T-helper 2 cell treated with Interferon-gamma antibody and Interleukin-4, amounts not matched to agents 5 μg/mL and 100 μg/mL, for 36 hours (primary cell): ENCODE measurements at regions not wholly inside any gene's neighbourhood (a gene's known extent, or its start where the extent isn't known, plus 50 kb on each side); places are given as distances from the start of the nearest gene placed in this dataset.

Experiments
- DNase-seq: peaks from one replicate; pipeline ENCODE4 v3.0.0; 2021; ENCODE audit warnings: low spot score
- H3K27ac Mint-ChIP-seq: one replicate; pipeline ENCODE4 v1.8.0; 2021; ENCODE audit warnings: mild to moderate bottlenecking, mixed read lengths
- H3K27me3 Mint-ChIP-seq: one replicate; pipeline ENCODE4 v1.8.0; 2021; ENCODE audit warnings: low read depth, mixed read lengths
- H3K36me3 Mint-ChIP-seq: one replicate; pipeline ENCODE4 v1.8.0; 2021; ENCODE audit warnings: low read depth, mixed read lengths
- H3K4me1 Mint-ChIP-seq: one replicate; pipeline ENCODE4 v1.8.0; 2021; ENCODE audit warnings: low read depth, mixed read lengths
- H3K4me3 Mint-ChIP-seq: one replicate; pipeline ENCODE4 v1.8.0; 2022; ENCODE audit warnings: mild to moderate bottlenecking, moderate library complexity, mixed read lengths
- H3K9me3 Mint-ChIP-seq: one replicate; pipeline ENCODE4 v1.8.0; 2021; ENCODE audit warnings: mixed read lengths

DNA sequence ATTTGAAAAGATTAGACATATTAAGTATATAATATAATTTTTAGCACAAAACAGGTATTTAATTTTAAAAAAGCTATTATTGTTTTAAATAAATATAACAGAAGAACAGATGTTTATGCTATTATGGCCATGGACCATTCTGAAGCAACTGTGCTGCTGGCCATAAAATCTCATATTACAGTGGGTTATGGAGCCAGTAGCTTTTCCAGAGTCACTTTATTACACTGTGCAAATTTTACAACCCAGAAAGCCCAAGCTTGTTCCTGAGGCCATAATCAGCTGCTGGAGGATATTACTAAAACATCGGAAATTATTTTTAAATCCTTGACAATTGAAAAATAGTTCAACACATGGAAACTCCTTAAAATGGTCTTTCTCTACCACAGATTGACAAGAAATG, 557.3 kb upstream of the KCNMB2 start:
- H3K4me3 Mint-ChIP-seq: no peak overlapping the region
- H3K9me3 Mint-ChIP-seq: no peaks in the 10 kb centered on the region
- peaks cover 3% of the 10 kb centered on the region for H3K4me1 Mint-ChIP-seq

DNA sequence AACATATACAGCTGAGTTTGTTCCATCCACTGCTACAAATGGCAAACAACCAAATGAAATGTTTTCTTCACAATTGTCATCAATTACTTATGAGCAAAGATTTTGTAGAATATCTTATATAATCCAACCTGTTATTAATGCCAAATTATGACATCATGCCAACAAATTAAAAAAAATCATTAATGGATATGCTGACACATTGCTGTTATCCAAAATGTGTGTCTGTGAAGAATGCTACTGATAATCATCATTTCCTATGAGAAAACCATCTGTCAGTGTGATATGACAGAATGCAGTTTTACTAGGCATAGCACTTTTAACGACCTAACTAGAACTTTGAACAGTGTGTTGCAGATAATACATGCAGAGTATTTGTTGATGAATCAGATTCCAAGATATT, 556.5 kb upstream of the KCNMB2 start:
- Mint-ChIP-seq H3K27me3 (no peaks in the 10 kb centered on the region), H3K36me3 (no peaks in the 10 kb centered on the region), H3K4me3 (no peak overlapping the region), H3K27ac (no peak overlapping the region), H3K4me1 (peaks cover 3% of the 10 kb centered on the region), H3K9me3 (no peaks in the 10 kb centered on the region)
- no peak for DNase-seq

More for the DNA sequence above, 557.3 kb upstream of the KCNMB2 start:
- no peak for DNase-seq
- Mint-ChIP-seq H3K27me3 (no peaks in the 10 kb centered on the region), H3K27ac (no peak overlapping the region), H3K36me3 (no peaks in the 10 kb centered on the region)

DNA sequence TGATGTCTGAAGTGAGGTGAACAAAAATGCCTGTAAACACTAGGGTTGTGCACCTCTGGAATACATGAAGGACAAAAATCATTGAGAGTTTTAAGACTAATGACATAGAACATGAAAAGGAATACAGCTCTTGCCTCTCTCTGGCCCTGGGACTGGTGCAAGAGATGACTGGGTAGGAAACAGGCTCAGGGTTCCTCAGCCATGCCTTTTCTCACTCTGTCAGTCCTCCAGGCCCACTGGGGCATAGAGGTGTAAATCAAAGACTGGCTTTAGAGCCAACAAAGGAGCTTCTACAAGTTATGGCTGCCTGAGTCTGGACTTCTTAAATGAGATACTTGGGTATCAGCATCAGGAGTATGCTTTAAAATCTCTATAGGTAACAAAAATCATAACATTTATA, 554.7 kb upstream of the KCNMB2 start:
- DNase-seq: no peak
- Mint-ChIP-seq H3K4me3 (no peak overlapping the region), H3K27me3 (no peaks in the 10 kb centered on the region), H3K27ac (no peak overlapping the region), H3K36me3 (no peaks in the 10 kb centered on the region), H3K9me3 (no peaks in the 10 kb centered on the region), H3K4me1 (peaks cover 3% of the 10 kb centered on the region)

DNA sequence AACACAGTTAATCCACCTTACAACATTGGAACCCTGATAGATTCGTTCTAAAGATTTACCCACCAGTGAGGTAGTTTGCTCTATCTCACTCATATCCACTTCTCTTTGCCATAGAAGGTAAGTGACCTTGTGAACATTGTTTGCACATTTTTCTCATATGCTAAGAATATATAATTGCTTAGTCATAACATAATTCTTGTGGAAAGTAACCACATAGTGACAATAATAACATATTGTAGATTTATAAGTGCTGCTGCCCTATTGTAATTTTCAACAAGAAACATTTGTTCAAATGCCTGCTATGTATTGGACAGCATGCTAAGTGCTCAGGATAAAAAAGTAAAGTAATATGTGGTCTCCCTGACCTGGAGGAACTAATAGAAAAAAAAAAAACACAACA, 554.2 kb upstream of the KCNMB2 start:
- H3K27ac Mint-ChIP-seq: no peak overlapping the region
- peaks cover 3% of the 10 kb centered on the region for H3K4me1 Mint-ChIP-seq
- no peaks in the 10 kb centered on the region for H3K27me3 Mint-ChIP-seq
- no peak for DNase-seq
- H3K4me3 Mint-ChIP-seq: no peak overlapping the region
- H3K36me3 Mint-ChIP-seq: no peaks in the 10 kb centered on the region
- no peaks in the 10 kb centered on the region for H3K9me3 Mint-ChIP-seq

DNA sequence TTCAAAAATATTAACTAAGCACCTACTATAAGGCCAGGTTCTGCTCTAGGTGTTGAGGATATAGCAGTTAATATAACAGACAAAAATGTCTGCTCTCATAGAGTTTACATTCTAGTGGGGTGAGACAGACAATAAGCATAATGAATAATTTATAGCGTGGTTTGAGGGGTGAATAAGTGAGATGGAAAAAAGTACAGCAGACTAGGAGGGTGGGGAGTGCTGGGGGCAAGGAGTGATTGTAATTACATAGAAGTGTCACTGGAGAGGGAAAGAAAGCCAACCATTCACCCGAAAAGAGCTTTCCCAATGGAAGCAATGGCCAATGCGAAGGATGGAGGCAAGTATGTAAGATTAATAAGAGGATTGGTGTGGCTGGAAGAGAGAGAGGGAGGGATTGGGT, 552.9 kb upstream of the KCNMB2 start:
- no peak overlapping the region for H3K4me3 Mint-ChIP-seq
- DNase-seq: no peak
- H3K4me1 Mint-ChIP-seq: peaks cover 3% of the 10 kb centered on the region
- no peak overlapping the region for H3K27ac Mint-ChIP-seq
- H3K27me3 Mint-ChIP-seq: no peaks in the 10 kb centered on the region
- H3K36me3 Mint-ChIP-seq: no peaks in the 10 kb centered on the region
- H3K9me3 Mint-ChIP-seq: no peaks in the 10 kb centered on the region

DNA sequence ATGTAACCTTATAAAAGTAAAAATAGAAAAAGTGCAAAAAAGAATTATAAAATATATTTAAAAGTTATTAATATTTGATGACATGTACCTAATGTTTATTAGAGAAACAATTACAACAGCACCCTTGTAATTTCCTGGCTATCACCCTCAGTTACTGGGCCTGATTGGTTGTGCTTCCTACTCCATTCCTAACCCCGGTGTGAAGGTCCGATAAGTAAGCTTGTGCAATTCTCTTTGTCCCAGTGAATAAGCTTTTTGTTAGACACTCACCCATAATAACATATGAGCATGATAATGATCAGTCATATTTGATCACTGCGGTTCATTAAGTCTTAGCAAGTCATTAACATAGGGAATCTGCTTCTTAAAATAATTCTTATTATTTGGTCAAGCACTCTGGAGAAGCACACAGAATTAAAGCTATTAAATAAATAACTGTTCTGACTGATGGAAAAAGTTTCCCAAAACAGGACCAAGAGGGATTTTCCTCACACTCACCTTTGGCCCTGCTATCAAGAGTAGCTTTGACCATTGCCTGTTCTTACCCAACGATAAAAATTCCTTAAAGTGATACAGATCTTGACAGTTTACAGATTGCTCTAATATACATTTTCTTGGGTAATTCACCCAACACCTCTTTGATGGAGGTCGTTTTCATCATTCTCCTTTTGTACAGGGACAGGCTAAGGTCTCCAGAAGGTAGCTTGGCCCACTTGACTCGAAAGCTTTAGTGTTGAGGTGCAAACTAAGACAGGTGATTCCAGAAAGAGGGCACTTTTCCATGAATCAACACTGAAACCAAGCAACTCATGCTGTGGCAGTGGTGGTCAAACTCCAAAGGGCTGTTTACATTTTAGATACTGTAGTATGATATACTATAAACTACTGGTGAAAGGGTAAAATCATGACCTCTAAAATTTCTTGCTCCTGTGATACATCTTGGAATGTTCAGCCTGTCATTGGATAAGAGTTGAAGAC, 543.0 kb upstream of the KCNMB2 start:
- Mint-ChIP-seq H3K4me3 (no peak overlapping the region), H3K27me3 (no peaks in the 10 kb centered on the region), H3K27ac (no peak overlapping the region), H3K36me3 (no peaks in the 10 kb centered on the region), H3K9me3 (peaks cover under 1% of the 10 kb centered on the region), H3K4me1 (peaks cover 13% of the 10 kb centered on the region)
- no peak for DNase-seq

DNA sequence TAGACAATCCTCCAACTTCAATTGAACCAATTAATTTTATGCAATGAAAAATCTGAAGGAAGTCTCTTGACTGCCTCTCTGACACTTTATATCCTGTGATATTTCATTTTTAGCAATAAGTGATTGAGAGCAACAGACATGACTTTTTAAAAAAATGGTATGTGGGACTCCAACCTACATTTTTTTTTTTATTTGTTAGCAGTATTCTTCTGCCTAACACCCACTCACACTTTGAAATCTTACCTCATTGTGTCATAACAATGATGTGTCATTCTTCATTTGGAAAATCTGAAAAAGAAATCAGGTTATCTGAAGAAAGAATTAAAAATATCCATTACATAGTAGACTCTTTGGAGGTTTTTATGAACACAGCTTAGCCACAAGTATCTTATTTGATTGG, 541.3 kb upstream of the KCNMB2 start:
- H3K9me3 Mint-ChIP-seq: peaks cover 10% of the 10 kb centered on the region
- no peak overlapping the region for H3K27ac Mint-ChIP-seq
- no peak for DNase-seq
- peaks cover 17% of the 10 kb centered on the region for H3K4me1 Mint-ChIP-seq
- no peak overlapping the region for H3K4me3 Mint-ChIP-seq
- H3K27me3 Mint-ChIP-seq: no peaks in the 10 kb centered on the region
- peaks cover 6% of the 10 kb centered on the region for H3K36me3 Mint-ChIP-seq

DNA sequence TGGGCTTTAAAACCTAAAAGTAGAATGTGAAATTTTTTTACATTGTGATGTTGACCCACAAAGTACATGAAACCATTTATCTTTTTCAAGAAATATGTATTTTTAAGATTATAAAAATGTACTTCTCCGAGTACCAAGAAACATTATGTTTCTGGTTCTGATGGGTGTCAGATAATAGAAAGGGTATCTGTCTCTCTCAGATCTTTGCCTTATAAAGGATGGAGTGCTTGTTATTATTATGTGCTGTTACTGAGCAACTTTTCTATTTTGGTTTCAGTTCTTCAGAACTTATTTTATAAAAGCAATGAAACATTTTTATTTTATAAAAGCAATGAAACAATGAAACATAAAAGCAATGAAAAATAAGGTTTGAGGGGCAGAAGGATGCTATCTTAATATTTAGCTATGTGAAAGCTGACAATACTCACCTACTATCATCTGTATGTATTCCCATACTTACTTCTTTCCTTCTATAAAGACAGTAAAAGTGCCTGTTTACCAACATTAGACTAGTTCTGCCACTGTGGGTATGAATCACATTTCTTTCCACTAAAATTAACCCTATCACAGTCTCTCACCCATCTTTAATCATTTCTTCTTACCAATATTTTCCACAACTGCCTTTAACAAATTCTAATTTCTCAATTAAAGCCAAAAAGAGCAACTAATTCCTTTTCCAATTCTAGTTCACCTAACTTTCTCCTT, 540.7 kb upstream of the KCNMB2 start:
- Mint-ChIP-seq H3K4me1 (peaks cover 17% of the 10 kb centered on the region), H3K36me3 (peaks cover 10% of the 10 kb centered on the region), H3K9me3 (peaks cover 10% of the 10 kb centered on the region), H3K27ac (no peak overlapping the region), H3K4me3 (no peak overlapping the region), H3K27me3 (no peaks in the 10 kb centered on the region)
- no peak for DNase-seq

DNA sequence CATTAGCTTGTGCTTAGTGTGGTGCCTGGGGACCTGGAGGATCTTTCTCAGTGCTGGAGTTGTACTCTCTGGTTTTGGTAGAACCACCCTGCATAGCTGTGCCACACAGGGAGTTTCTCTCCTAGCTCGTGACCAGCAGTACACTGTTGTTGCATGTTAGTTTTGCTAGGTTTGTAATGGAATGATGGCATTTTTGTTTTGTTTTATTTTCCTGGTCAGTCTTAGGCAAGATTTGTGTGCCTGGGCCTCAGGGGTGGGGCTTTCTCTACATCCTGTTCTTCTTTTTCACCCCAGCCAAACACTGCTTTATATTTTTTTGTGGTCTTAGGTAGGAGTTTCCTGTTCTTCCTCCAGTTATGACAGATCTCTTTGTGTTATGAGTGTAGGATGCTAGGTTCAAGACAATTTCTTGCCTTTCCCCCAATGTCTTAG, 534.5 kb upstream of the KCNMB2 start:
- H3K27ac Mint-ChIP-seq: peak overlapping the region; percentile 86
- H3K36me3 Mint-ChIP-seq: peaks cover 30% of the 10 kb centered on the region
- H3K4me1 Mint-ChIP-seq: peaks cover 42% of the 10 kb centered on the region
- DNase-seq: peak; percentile 48
- peak overlapping the region; percentile 18 for H3K4me3 Mint-ChIP-seq
- H3K9me3 Mint-ChIP-seq: peaks cover 27% of the 10 kb centered on the region
- no peaks in the 10 kb centered on the region for H3K27me3 Mint-ChIP-seq

DNA sequence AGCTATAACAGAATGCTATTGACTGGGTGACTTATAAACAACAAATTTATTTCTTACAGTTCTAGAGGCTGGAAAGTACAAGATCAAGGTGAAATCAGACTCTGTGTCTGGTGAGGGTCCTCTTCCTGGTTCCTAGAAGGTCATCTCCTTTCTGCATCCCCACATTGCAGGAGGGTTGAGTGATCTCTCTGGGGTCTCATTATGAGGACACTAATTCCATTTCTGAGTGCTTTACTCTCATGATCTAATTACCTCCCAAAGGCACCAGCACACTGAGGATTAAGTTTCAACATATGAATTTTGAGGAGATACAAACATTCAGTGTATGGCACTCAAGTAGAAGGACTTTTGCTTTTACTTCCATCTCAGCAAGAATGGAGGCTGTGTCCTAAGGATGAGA, 534.1 kb upstream of the KCNMB2 start:
- no peaks in the 10 kb centered on the region for H3K27me3 Mint-ChIP-seq
- peak overlapping the region; percentile 18 for H3K4me3 Mint-ChIP-seq
- no peak for DNase-seq
- peak overlapping the region; percentile 86 for H3K27ac Mint-ChIP-seq
- peaks cover 30% of the 10 kb centered on the region for H3K36me3 Mint-ChIP-seq
- peaks cover 27% of the 10 kb centered on the region for H3K9me3 Mint-ChIP-seq
- peaks cover 39% of the 10 kb centered on the region for H3K4me1 Mint-ChIP-seq

DNA sequence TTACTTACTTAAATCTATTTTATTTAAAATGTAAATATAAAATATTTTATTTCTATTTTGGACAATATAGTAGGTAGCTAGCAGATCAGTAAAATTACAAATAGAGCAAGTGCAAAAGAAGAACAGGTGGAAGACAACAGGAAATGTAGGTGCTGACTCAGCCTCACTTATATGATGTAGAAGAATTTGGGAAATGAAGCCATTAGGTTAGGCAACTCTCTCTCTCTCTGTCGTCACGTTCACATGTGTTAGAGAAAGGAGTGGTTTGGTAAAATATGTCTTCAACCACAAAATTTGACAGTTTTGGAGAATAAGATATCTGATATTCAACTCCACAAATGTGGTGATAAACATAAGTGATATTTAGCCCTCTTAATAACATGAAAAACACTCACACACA, 532.5 kb upstream of the KCNMB2 start:
- no peak for DNase-seq
- H3K4me1 Mint-ChIP-seq: peaks cover 37% of the 10 kb centered on the region
- peaks cover 30% of the 10 kb centered on the region for H3K36me3 Mint-ChIP-seq

DNA sequence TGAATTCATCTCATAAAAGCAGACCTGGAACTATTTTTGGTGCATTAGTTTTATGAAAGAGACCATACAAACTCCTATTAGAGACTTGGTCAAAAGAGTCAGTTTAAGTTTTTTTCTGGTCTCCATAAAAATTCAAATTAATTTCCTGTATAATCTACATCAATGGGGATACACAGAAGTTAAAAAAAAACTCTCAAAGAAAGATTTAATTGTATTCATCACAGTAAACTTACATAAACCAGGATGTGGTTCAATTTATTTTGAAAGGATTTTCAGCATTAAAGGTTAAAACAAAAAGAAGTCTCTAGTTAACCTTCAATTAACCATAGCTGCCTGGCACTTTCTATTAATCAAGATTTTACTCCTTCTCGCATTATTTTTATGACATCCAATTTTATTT, 530.3 kb upstream of the KCNMB2 start:
- DNase-seq: no peak
- H3K4me1 Mint-ChIP-seq: peaks cover 33% of the 10 kb centered on the region
- H3K9me3 Mint-ChIP-seq: peaks cover 17% of the 10 kb centered on the region
- no peak overlapping the region for H3K27ac Mint-ChIP-seq
- H3K36me3 Mint-ChIP-seq: peaks cover 18% of the 10 kb centered on the region
- no peak overlapping the region for H3K4me3 Mint-ChIP-seq
- H3K27me3 Mint-ChIP-seq: no peaks in the 10 kb centered on the region

More for the DNA sequence above, 532.5 kb upstream of the KCNMB2 start:
- Mint-ChIP-seq H3K4me3 (no peak overlapping the region), H3K27ac (no peak overlapping the region), H3K27me3 (no peaks in the 10 kb centered on the region), H3K9me3 (peaks cover 24% of the 10 kb centered on the region)

DNA sequence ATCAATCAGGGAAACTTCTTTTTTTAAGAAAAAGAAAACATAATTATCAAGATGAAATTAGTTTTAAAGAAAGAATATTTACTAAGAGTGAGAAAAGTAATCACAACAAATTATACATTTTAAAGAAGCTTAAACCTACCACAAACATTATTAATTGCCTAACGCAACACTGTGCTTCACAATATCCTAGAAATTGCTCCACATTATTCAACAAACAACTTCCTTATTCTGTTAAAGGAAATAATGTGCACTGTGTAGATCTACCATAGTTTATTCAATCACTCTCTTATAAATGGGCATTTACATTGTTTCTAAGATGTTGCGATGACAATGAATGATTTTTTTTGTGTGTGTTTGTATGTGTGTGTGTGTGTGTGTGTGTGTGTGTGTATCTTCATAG, 525.9 kb upstream of the KCNMB2 start:
- Mint-ChIP-seq H3K4me1 (peaks cover 5% of the 10 kb centered on the region), H3K27me3 (no peaks in the 10 kb centered on the region), H3K27ac (no peak overlapping the region), H3K9me3 (peaks cover 3% of the 10 kb centered on the region), H3K36me3 (peaks cover 1% of the 10 kb centered on the region), H3K4me3 (no peak overlapping the region)
- DNase-seq: no peak

DNA sequence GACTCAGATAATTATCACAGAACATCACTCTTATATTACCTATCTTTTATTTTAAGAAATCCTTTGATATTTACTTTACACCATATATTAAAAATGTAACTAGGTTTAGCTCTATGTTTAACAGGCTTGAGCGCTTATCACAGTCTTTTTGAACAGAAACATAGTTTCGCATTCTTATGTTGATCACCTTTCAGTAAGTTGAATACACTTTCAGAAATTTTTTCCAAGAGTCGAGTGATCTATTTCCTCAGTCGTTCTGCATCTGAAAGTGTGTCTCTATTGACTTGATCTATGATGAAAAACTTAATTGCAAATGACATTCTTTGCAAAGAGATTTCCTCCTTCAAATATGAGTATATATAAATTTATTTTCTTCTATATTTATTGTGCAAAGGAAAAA, 516.6 kb upstream of the KCNMB2 start:
- Mint-ChIP-seq H3K36me3 (no peaks in the 10 kb centered on the region), H3K4me3 (no peak overlapping the region), H3K4me1 (peaks cover 5% of the 10 kb centered on the region), H3K27ac (no peak overlapping the region), H3K27me3 (no peaks in the 10 kb centered on the region), H3K9me3 (no peaks in the 10 kb centered on the region)
- DNase-seq: no peak
